ENCODE measurements at regions not wholly inside any gene's neighbourhood (a gene's known extent, or its start where the extent isn't known, plus 50 kb on each side); places are given as distances from the start of the nearest gene placed in this dataset.

- no peak overlapping the region for H3K9ac ChIP-seq (ENCODE audit: low read depth in 1 of 2, low read length in 2 of 2)
- TF ChIP-seq REST (IDR thresholded peaks at IDR 0.05) (no peak), RXRA (IDR thresholded peaks at IDR 0.05) (no peak), NR2F2 (IDR thresholded peaks at IDR 0.05) (no peak), TAF1 (conservative IDR thresholded peaks at IDR 0.05) (no peak), RAD21 (IDR thresholded peaks at IDR 0.05) (no peak), JUND (IDR thresholded peaks at IDR 0.05) (no peak), FOXA2 (IDR thresholded peaks at IDR 0.05) (no peak), ATF3 (IDR thresholded peaks at IDR 0.05) (no peak), EGR1 (IDR thresholded peaks at IDR 0.05; ENCODE audit: low read depth in 2 of 2) (no peak), ZBTB33 (IDR thresholded peaks at IDR 0.05) (no peak), HNF4G (IDR thresholded peaks at IDR 0.05) (no peak), FOXA1 (IDR thresholded peaks at IDR 0.05) (no peak), SP1 (IDR thresholded peaks at IDR 0.05) (no peak), GABPA (IDR thresholded peaks at IDR 0.05 in 1 of 2, conservative IDR thresholded peaks at IDR 0.05 in 1 of 2) (no peak), HNF4A (conservative IDR thresholded peaks at IDR 0.05) (no peak)
- TF ChIP-seq, protein P1, sequence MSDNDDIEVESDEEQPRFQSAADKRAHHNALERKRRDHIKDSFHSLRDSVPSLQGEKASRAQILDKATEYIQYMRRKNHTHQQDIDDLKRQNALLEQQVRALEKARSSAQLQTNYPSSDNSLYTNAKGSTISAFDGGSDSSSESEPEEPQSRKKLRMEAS (IDR thresholded peaks at IDR 0.05) = no peak
- no peaks in the 10 kb centered on the region for H3K4me1 ChIP-seq (ENCODE audit: control insufficient read depth in 4 of 4, insufficient read depth in 4 of 4, low read length in 3 of 4)
- H3K36me3 ChIP-seq (ENCODE audit: control insufficient read depth in 4 of 4, insufficient read depth in 3 of 4, low read depth in 1 of 4, low read length in 3 of 4) = no peaks in the 10 kb centered on the region
- 79% methylated on average over 3 of the region's 3 CpGs for WGBS
- no peak for DNase-seq (ENCODE audit: low spot score)
- no peaks in the 10 kb centered on the region for H3K9me3 ChIP-seq (ENCODE audit: control insufficient read depth in 4 of 4, low read length in 3 of 4)
- no peak overlapping the region for H3K27ac ChIP-seq (ENCODE audit: low read depth in 1 of 2, low read length in 2 of 2)
- no peaks in the 10 kb centered on the region for H3K27me3 ChIP-seq (ENCODE audit: control insufficient read depth in 4 of 4, insufficient read depth in 4 of 4, low read length in 3 of 4)
- H3K4me3 ChIP-seq (ENCODE audit: low read depth in 1 of 3, low read length in 3 of 3) = no peak overlapping the region
These were observed 205.4 kb downstream of the MBL2 start for GRCh38 chr10:52567247-52567580.

DNA sequence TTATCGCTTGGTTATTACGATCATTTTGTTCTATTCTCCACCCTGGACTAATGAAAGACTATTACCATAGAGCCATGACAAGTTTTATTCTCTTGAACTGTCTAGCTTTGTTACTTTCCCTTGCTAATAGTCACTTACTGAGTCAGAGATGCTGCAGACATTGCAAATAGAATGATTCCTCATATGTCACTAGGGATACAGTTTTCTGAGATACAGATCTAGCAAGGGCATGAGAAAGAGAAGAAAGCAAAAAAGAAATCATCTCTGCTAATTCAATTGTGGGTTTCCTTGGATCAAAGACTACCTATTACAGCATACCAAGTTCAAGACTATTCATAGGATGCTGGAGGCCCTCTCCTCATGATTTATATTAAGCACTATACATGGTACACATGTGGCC, 204.3 kb downstream of the MBL2 start:
- Histone ChIP-seq H3K4me1 (ENCODE audit: control insufficient read depth in 4 of 4, insufficient read depth in 4 of 4, low read length in 3 of 4) (no peaks in the 10 kb centered on the region), H3K27ac (ENCODE audit: low read depth in 1 of 2, low read length in 2 of 2) (no peak overlapping the region), H3K27me3 (ENCODE audit: control insufficient read depth in 4 of 4, insufficient read depth in 4 of 4, low read length in 3 of 4) (peaks cover 0 to 3% (median 0%) of the 10 kb centered on the region in 4 donors), H3K4me3 (ENCODE audit: low read depth in 1 of 3, low read length in 3 of 3) (no peak overlapping the region), H3K9me3 (ENCODE audit: control insufficient read depth in 4 of 4, low read length in 3 of 4) (no peaks in the 10 kb centered on the region), H3K36me3 (ENCODE audit: control insufficient read depth in 4 of 4, insufficient read depth in 3 of 4, low read depth in 1 of 4, low read length in 3 of 4) (no peaks in the 10 kb centered on the region), H3K9ac (ENCODE audit: low read depth in 1 of 2, low read length in 2 of 2) (no peak overlapping the region)
- TF ChIP-seq, protein P1 (IDR thresholded peaks at IDR 0.05) = no peak
- no peak for TF ChIP-seq RXRA (IDR thresholded peaks at IDR 0.05)
- no peak for TF ChIP-seq RAD21 (IDR thresholded peaks at IDR 0.05)
- no peak for TF ChIP-seq CTCF (IDR thresholded peaks at IDR 0.05; ENCODE audit: low read depth, low read length, missing input control)
- TF ChIP-seq ZBTB33 (IDR thresholded peaks at IDR 0.05) = no peak
- TF ChIP-seq FOXA1 (IDR thresholded peaks at IDR 0.05) = no peak
- no peak for TF ChIP-seq FOXA2 (IDR thresholded peaks at IDR 0.05)
- no peak for TF ChIP-seq YY1 (IDR thresholded peaks at IDR 0.05)
- TF ChIP-seq SP1 (IDR thresholded peaks at IDR 0.05) = no peak
- TF ChIP-seq JUND (IDR thresholded peaks at IDR 0.05) = no peak
- TF ChIP-seq TAF1 (conservative IDR thresholded peaks at IDR 0.05) = no peak
- TF ChIP-seq HNF4A (conservative IDR thresholded peaks at IDR 0.05) = no peak
- whole genome bisulfite sequencing = 92% methylated on average over 2 of the region's 2 CpGs
- DNase-seq (ENCODE audit: low spot score) = no peak
